Endothelial cell of umbilical vein (primary cell): ENCODE measurements at regions not wholly inside any gene's neighbourhood (a gene's known extent, or its start where the extent isn't known, plus 50 kb on each side); places are given as distances from the start of the nearest gene placed in this dataset.

Experiments
- EZH2 ChIP-seq: IDR thresholded peaks from 2 replicates; pipeline ENCODE4 v1.6.1; 2012; ENCODE audit warnings: borderline replicate concordance, low read depth, mild to moderate bottlenecking, moderate library complexity, low read length, inconsistent platforms; ENCODE audit not compliant: severe bottlenecking
- POLR2A ChIP-seq: IDR thresholded peaks from 2 replicates; pipeline ENCODE4 v1.6.1; 2012; ENCODE audit warnings: low read depth, mild to moderate bottlenecking, control low read depth, low read length
- POLR2AphosphoS5 ChIP-seq: IDR thresholded peaks from 2 replicates; pipeline ENCODE4 v1.6.1; 2012; ENCODE audit warnings: low read depth, mild to moderate bottlenecking, control low read depth, low read length, moderate library complexity; ENCODE audit not compliant: insufficient read depth
- TF ChIP-seq, protein P1 (sequence below), 2 donors: IDR thresholded peaks; 1 replicate in 1 of 2; 2 replicates in 1 of 2; pipeline ENCODE4 v1.5.1; 2011; ENCODE audit warnings: low read length in 2 of 2, mild to moderate bottlenecking in 2 of 2, moderate library complexity in 2 of 2, control low read depth in 1 of 2, inconsistent platforms in 1 of 2, low read depth in 1 of 2; ENCODE audit not compliant: insufficient read depth in 1 of 2; ENCODE audit errors: extremely low read depth in 1 of 2

DNA sequence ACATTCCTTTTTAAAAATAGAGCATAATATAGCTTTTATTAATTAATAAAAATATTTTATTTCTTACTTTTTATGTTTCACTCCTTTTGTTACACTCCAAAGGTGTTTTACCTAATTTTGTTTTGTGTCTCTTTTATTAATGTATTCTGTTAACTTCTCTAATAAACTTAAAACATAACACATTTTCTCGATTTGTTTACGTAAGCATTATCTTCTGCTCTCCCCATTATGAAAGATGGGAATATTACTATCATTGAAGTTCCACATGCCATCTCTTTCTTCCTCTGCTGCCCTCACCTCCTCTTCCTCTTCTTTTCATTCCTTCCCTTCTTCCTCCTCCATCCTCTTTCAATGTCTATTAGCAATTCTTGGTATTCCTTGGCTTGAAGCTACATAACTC is 85.0 kb upstream of the HCRTR2 start:
- TF ChIP-seq, protein P1, sequence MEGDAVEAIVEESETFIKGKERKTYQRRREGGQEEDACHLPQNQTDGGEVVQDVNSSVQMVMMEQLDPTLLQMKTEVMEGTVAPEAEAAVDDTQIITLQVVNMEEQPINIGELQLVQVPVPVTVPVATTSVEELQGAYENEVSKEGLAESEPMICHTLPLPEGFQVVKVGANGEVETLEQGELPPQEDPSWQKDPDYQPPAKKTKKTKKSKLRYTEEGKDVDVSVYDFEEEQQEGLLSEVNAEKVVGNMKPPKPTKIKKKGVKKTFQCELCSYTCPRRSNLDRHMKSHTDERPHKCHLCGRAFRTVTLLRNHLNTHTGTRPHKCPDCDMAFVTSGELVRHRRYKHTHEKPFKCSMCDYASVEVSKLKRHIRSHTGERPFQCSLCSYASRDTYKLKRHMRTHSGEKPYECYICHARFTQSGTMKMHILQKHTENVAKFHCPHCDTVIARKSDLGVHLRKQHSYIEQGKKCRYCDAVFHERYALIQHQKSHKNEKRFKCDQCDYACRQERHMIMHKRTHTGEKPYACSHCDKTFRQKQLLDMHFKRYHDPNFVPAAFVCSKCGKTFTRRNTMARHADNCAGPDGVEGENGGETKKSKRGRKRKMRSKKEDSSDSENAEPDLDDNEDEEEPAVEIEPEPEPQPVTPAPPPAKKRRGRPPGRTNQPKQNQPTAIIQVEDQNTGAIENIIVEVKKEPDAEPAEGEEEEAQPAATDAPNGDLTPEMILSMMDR (IDR thresholded peaks at IDR 0.05; ENCODE audit: extremely low read depth in 1 of 2, insufficient read depth in 1 of 2, low read depth in 1 of 2, low read length in 2 of 2) = no peak
- TF ChIP-seq POLR2A (no peak), POLR2AphosphoS5 (no peak), EZH2 (no peak)
